Fibroblast of skin of right quadriceps (primary cell): ENCODE measurements at regions not wholly inside any gene's neighbourhood (a gene's known extent, or its start where the extent isn't known, plus 50 kb on each side); places are given as distances from the start of the nearest gene placed in this dataset.

ENCODE experiments used
- DNase-seq: peaks from one replicate; pipeline ENCODE4 v3.0.0-alpha.2; 2013

- DNase-seq, result no peak
Observed at GRCh38 chr10:22765660-22766547, 51.5 kb upstream of the PIP4K2A start.

DNA sequence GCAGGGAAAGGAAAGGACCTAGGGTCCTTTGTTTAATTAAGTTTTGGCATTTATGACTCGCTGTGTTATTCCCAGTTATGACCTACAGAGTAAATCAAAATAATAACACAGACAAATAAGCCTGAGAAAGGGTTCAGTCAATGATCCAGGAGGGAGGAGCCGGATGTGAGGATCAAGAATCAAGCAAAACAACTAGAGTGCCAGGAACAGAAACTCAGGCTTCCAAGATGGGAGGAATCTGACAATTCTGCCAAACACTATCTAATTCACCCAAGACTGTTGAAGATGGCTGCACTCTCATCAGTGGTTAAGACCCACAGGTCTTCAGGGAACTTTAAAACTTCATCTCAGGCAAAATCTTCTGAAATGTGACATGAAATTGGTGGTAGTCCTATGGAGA is 50.3 kb upstream of the PIP4K2A start:
- no peak for DNase-seq
